Tibial artery (tissue), 4 donors: ENCODE measurements at regions not wholly inside any gene's neighbourhood (a gene's known extent, or its start where the extent isn't known, plus 50 kb on each side); places are given as distances from the start of the nearest gene placed in this dataset.

Experiments
- DNase-seq, 2 donors: peaks; one replicate each; pipeline ENCODE4 v3.0.0-alpha.2; 2019
- H3K27ac ChIP-seq, 2 donors: fragments of 200-600 bp; sonication (generic) in 1 of 2; 1 replicate in 1 of 2; 2 replicates in 1 of 2; pipeline ENCODE4 v1.5.1; 2018 to 2019; ENCODE audit warnings: mild to moderate bottlenecking in 1 of 2
- H3K27me3 ChIP-seq, 2 donors: fragments of 200-600 bp; sonication (generic) in 1 of 2; one replicate each; pipeline versions ENCODE4 v1.5.1 to v1.6.0; 2016 to 2019
- H3K36me3 ChIP-seq, 3 donors: fragments of 200-600 bp; sonication (generic) in 2 of 3; one replicate each; pipeline ENCODE4 v1.5.1; 2016 to 2019; ENCODE audit warnings: mild to moderate bottlenecking in 2 of 3
- H3K4me1 ChIP-seq, 4 donors: fragments of 200-600 bp; sonication (generic) in 2 of 4; 1 replicate in 3 of 4; 2 replicates in 1 of 4; pipeline ENCODE4 v1.5.1; 2016 to 2019
- H3K4me3 ChIP-seq, 2 donors: fragments of 200-600 bp; sonication (generic) in 1 of 2; 1 replicate in 1 of 2; 2 replicates in 1 of 2; pipeline ENCODE4 v1.5.1; 2018 to 2019; ENCODE audit warnings: mild to moderate bottlenecking in 2 of 2
- H3K9me3 ChIP-seq, 3 donors: fragments of 200-600 bp; sonication (generic) in 1 of 3; one replicate each; pipeline ENCODE4 v1.5.1; 2016 to 2019
- intact Hi-C: fragments of 100-400 bp; cut with DNase I; formaldehyde crosslinking; loops from one replicate; pipeline ENCODE4 v1.15.0; 2023; ENCODE audit warnings: low total_unique reads
- TF ChIP-seq, protein P1 (sequence below), 2 experiments: fragments of 200-600 bp in 1 of 2; fragments of 450-650 bp in 1 of 2; IDR thresholded peaks; one replicate each; pipeline ENCODE4 v1.5.1; 2017 to 2019; ENCODE audit warnings: antibody characterized with exemption in 2 of 2, mild to moderate bottlenecking in 1 of 2, moderate library complexity in 1 of 2

DNA sequence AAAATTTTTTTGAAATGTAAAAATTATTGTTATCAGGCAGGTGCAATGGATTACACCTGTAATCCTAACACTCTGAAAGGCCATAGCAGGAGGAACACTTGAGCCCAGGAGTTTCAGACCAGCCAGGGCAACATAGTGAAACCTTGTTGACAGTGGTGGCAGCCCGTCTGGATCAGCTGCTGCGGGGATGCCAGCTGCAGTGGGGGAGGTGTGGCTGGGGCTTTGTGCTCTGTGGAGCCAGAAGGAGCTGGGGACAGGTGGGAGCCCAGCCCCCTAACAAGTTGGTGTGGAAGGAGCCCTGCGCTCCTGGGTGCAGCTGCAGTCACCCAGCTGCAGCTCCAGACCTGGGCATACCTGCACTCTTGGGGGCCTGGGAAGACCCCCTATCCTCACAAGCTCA lies 182.4 kb upstream of the MC4R start:
- intact Hi-C loops = no loop called here
- H3K27ac ChIP-seq = no peak overlapping the region

DNA sequence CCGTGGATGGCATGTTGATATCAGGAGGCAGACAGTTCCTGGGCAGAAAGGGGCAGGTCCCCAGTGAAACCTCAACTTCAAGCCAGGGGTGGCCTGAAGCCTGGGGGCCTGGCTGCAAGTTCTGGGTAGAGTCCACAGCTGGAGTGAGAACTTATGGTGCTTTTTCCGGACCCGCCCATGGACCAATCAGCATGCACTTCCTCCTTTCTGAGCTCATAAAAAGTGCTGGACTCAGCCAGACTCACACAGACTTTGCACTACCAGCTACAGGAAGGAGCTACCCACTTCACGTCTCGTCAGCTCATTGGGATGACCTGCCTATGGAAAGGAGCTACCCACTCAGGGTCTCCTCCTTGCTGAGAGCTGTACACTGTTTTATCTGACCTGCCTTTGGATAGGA lies 183.1 kb upstream of the MC4R start:
- Histone ChIP-seq H3K36me3 (no peaks in the 10 kb centered on the region), H3K9me3 (peaks cover 0 to 6% (median 0%) of the 10 kb centered on the region in 3 donors), H3K27me3 (no peaks in the 10 kb centered on the region), H3K4me3 (no peak overlapping the region), H3K4me1 (no peaks in the 10 kb centered on the region), H3K27ac (no peak overlapping the region)
- TF ChIP-seq, protein P1, sequence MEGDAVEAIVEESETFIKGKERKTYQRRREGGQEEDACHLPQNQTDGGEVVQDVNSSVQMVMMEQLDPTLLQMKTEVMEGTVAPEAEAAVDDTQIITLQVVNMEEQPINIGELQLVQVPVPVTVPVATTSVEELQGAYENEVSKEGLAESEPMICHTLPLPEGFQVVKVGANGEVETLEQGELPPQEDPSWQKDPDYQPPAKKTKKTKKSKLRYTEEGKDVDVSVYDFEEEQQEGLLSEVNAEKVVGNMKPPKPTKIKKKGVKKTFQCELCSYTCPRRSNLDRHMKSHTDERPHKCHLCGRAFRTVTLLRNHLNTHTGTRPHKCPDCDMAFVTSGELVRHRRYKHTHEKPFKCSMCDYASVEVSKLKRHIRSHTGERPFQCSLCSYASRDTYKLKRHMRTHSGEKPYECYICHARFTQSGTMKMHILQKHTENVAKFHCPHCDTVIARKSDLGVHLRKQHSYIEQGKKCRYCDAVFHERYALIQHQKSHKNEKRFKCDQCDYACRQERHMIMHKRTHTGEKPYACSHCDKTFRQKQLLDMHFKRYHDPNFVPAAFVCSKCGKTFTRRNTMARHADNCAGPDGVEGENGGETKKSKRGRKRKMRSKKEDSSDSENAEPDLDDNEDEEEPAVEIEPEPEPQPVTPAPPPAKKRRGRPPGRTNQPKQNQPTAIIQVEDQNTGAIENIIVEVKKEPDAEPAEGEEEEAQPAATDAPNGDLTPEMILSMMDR (IDR thresholded peaks at IDR 0.05) = no peak
- no peak for DNase-seq
- intact Hi-C loops = no loop called here

More for the DNA sequence above, 182.4 kb upstream of the MC4R start:
- H3K4me3 ChIP-seq = no peak overlapping the region
- H3K4me1 ChIP-seq = no peaks in the 10 kb centered on the region
- H3K36me3 ChIP-seq = no peaks in the 10 kb centered on the region
- H3K9me3 ChIP-seq = peaks cover 0 to 6% (median 0%) of the 10 kb centered on the region in 3 donors
- TF ChIP-seq, protein P1 (IDR thresholded peaks at IDR 0.05) = no peak
- H3K27me3 ChIP-seq = no peaks in the 10 kb centered on the region
- DNase-seq = no peak

DNA sequence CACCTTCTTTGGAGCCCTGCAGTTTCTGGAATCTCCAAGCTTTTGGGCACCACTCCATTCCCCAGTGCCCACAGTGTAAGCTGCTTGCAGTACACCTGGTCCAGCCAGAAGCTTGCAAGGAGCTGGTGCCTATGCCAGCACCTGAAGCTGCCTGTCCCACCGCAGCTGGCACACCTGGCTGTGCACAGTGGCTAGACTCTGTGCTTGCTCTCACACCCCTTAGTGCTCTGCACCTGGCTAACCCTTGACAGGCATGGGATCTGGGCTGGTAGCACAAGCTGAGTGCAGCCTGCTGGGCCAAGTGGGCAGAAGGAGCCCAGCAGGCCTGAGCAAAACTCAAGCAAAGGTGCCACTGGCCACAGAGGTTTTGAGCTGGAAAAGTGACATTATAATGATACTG lies 183.8 kb upstream of the MC4R start:
- H3K4me1 ChIP-seq = no peaks in the 10 kb centered on the region
- H3K4me3 ChIP-seq = no peak overlapping the region
- DNase-seq = no peak
- H3K36me3 ChIP-seq = no peaks in the 10 kb centered on the region
- H3K9me3 ChIP-seq = peaks cover 0 to 6% (median 0%) of the 10 kb centered on the region in 3 donors
- TF ChIP-seq, protein P1 (IDR thresholded peaks at IDR 0.05) = no peak
- H3K27ac ChIP-seq = no peak overlapping the region
- H3K27me3 ChIP-seq = no peaks in the 10 kb centered on the region
- intact Hi-C loops = no loop called here

DNA sequence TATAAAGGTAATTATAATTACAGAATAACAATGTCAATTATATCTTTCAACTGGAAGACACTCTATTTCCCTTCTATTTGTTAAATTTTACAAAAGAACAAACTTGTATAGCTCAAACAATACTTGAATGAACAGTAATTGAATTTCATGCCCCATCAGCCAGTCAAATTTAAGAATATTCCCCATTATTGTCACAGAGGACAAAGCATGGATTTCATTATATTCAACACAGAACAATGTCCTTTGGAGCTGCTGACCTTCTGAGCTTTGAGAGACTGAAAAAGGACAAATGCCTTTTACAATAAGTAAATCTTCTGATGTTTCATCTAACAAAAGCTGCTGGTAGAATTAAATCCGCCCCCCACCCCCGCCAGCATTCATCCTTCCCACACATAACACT lies 187.5 kb upstream of the MC4R start:
- Histone ChIP-seq H3K36me3 (no peaks in the 10 kb centered on the region), H3K4me3 (no peak overlapping the region), H3K27ac (no peak overlapping the region), H3K4me1 (no peaks in the 10 kb centered on the region), H3K27me3 (no peaks in the 10 kb centered on the region), H3K9me3 (no peaks in the 10 kb centered on the region)
- intact Hi-C loops = no loop called here
- TF ChIP-seq, protein P1 (IDR thresholded peaks at IDR 0.05) = no peak
- no peak for DNase-seq

DNA sequence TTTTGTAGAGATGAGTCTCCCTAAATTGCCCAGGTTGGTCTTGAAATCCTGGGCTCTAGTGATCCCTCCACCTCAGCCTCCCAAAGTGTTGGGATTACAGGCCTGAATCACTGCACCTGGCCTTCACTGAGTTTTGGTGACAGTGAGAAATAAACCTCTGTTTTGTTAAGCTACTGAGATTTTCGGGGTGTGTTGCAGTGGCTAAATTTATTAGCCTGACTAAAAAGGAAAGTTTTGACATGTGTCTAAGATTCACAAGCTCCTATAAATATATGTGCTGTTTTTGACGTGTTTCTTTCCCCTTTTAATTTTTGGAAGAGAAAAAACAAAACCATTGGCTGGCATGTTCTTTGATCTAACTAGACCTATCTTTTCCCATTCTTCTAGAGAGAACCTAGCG lies 190.5 kb upstream of the MC4R start:
- Histone ChIP-seq H3K27ac (no peak overlapping the region), H3K4me1 (no peaks in the 10 kb centered on the region), H3K36me3 (no peaks in the 10 kb centered on the region), H3K9me3 (no peaks in the 10 kb centered on the region), H3K27me3 (no peaks in the 10 kb centered on the region), H3K4me3 (no peak overlapping the region)
- TF ChIP-seq, protein P1 (IDR thresholded peaks at IDR 0.05) = no peak
- no peak for DNase-seq
- intact Hi-C loops = no loop called here

DNA sequence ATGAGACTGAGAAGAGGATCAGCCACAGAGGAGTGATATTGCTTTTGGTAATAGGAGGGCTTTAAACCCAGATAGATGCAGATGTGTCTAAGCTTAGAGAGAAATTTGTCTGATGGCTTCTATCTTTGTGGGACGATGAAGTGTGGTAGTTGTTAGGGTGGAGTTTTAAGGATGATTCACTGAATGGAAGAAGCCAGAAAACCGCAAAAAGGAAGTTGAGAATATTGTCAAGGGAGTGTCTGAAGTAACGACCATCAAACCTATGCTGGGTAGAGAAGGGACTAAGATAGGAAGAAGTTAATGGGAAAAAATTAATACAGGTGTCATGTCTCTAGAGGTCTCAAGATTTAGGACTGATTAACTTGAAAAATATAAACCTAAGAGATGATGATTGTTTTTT lies 195.6 kb upstream of the MC4R start:
- Histone ChIP-seq H3K4me1 (no peaks in the 10 kb centered on the region), H3K9me3 (no peaks in the 10 kb centered on the region), H3K27ac (no peak overlapping the region), H3K36me3 (no peaks in the 10 kb centered on the region), H3K27me3 (no peaks in the 10 kb centered on the region), H3K4me3 (no peak overlapping the region)
- TF ChIP-seq, protein P1 (IDR thresholded peaks at IDR 0.05) = no peak
- no peak for DNase-seq
- intact Hi-C loops = no loop called here
